GM12872 (cell line): ENCODE measurements at regions not wholly inside any gene's neighbourhood (a gene's known extent, or its start where the extent isn't known, plus 50 kb on each side); places are given as distances from the start of the nearest gene placed in this dataset.

Experiments
- CTCF ChIP-seq: IDR thresholded peaks from 3 replicates; pipeline ENCODE4 v1.5.1; 2011; ENCODE audit warnings: low read depth, mild to moderate bottlenecking, low read length, moderate library complexity; ENCODE audit not compliant: insufficient read depth

- TF ChIP-seq CTCF: no peak
Measured at GRCh38 chr6:103675807-103676406, 1183.8 kb downstream of the HACE1 start.

- no peak for TF ChIP-seq CTCF
Measured at GRCh38 chr6:103674790-103675189, 1184.9 kb downstream of the HACE1 start.

GRCh38 chr6:103672169-103672568 is 1187.5 kb downstream of the HACE1 start:
- TF ChIP-seq CTCF: no peak

GRCh38 chr6:103629613-103630012 is 1230.1 kb downstream of the HACE1 start:
- TF ChIP-seq CTCF: no peak

- TF ChIP-seq CTCF: no peak
Measured at GRCh38 chr6:103617642-103618041, 1242.1 kb downstream of the HACE1 start.

- TF ChIP-seq CTCF: no peak
Measured at GRCh38 chr6:103587722-103588121, 1272.0 kb downstream of the HACE1 start.

- no peak for TF ChIP-seq CTCF
Measured at GRCh38 chr6:103578115-103578514, 1281.6 kb downstream of the HACE1 start.
